Left colon (tissue), 2 donors: ENCODE measurements at regions not wholly inside any gene's neighbourhood (a gene's known extent, or its start where the extent isn't known, plus 50 kb on each side); places are given as distances from the start of the nearest gene placed in this dataset.
"Not testable (repeated sequence)": the region's sequence is repeated elsewhere in the genome, so short reads cannot be mapped to it uniquely, and the experiment has no call there.

ENCODE experiments used
- ATAC-seq: fragments of 200-7000 bp; cut with Tn5 transposase; one replicate; pipeline ENCODE4 v1.9.1; 2020; ENCODE audit warnings: mild to moderate bottlenecking, moderate library complexity
- DNase-seq, 2 donors: peaks; one replicate each; pipeline ENCODE4 v3.0.0-alpha.2; 2020
- intact Hi-C, 2 donors: fragments of 100-400 bp; cut with DNase I in 1 of 2; cut with micrococcal nuclease in 1 of 2; formaldehyde crosslinking; loops; one replicate each; pipeline versions ENCODE4 v1.11.2 to v1.14.0; 2022; cut with DNase I, micrococcal nuclease
- donor health status: DM: no; HTN: no; CAD: no.
- donor health status: DM: yes; HTN: yes; CAD: no.

- no peak for ATAC-seq
- no peak for DNase-seq
- intact Hi-C loops = no loop called here
Observed at GRCh38 chr21:28126521-28127174, 866.0 kb downstream of the LTN1 start.

- DNase-seq (no peak), ATAC-seq (no peak)
- intact Hi-C loops = no loop called here
Observed at GRCh38 chr21:28124541-28124940, 868.1 kb downstream of the LTN1 start.

DNA sequence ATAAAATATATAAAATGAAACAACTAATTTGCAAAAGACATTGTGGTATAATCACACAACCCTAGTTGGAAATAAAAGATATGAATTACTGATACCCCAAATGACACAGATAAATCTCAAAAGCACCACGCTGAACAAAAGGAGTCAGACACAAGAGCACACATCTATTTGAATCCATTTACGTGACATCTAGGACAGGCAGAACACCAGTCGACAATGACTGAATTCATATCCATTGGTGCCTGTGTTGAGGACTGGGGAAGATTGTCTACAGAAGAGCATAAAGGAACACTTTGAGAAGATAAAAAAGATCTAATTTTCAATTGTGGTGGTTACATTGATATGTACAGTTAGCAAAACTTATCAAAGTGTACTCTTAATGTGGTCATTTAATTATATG, 874.1 kb downstream of the LTN1 start:
- DNase-seq = no peak
- ATAC-seq = no peak
- intact Hi-C loops = no loop called here

GRCh38 chr21:28114986-28115385, 877.7 kb downstream of the LTN1 start:
- intact Hi-C loops, ATAC-seq, DNase-seq: not testable (repeated sequence)

DNA sequence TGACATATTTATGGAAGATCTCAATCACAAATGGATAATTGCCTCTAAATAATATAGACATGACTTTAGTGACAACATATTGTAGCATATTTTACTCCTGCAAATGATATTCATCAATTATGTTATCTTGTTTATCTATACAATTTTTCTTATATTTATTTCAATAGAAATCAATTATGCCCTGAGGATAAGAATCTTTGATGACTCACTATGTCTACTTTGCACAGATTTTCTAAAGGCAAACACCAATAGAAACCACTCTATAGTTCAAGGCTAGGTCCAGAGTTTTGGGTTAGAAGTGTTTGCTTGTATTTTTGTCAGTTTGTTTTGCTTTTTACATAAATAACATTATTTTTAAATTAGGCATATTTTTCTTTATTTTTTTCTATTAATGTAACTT, 879.0 kb downstream of the LTN1 start:
- intact Hi-C loops = no loop called here
- ATAC-seq (no peak), DNase-seq (no peak)

- intact Hi-C loops = no loop called here
- ATAC-seq = no peak
- DNase-seq = no peak
Observed at GRCh38 chr21:28112511-28112910, 880.2 kb downstream of the LTN1 start.

DNA sequence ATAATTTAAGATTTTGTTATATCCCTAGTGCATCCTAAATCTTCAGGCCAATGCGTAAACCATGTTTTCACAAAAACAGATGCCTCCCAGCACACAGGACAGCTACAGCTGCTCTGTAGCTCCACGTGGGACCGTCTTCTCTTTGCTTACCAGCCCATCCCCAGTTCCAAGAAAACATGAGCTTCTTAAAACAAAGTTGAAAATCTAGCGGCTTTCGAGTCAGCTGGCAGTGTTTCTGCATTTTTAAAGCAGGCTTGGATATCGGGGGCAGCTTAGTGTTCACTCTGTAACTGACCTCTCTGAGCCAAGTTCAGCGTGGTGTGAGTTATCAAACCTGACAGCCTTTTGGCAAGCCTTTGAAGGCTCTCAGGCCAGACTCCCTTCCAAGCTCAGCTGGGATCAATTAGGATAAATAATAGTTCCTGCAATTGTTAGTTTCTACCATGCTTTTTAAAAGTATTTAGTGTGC, 881.5 kb downstream of the LTN1 start:
- intact Hi-C loops = no loop called here
- ATAC-seq (no peak), DNase-seq (peak; percentile 11 to 41)

DNA sequence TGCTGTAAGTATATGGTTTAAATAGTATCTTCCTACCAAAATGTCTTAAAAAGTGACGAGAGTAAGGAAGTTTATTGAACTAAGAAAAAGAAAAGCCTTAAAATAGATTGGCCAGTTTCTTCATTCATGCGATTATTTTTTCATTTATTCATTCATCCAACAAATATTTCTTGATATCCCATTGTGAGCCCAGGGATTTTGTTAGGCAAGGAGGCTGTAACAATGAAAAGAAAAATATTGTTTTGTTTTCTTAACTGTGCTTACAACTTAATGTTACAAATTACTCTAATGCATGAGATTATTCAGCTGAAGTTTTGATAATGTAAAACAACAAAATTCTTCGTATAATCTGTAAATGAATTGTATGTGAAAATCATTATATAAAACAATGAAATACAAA, 882.0 kb downstream of the LTN1 start:
- ATAC-seq = no peak
- intact Hi-C loops = no loop called here

GRCh38 chr21:28110074-28110473, 882.6 kb downstream of the LTN1 start:
- no peak for DNase-seq
- intact Hi-C loops = no loop called here
- ATAC-seq = no peak

More for the DNA sequence above, 882.0 kb downstream of the LTN1 start:
- DNase-seq = no peak

GRCh38 chr21:28106370-28106890, 886.2 kb downstream of the LTN1 start:
- DNase-seq (no peak), ATAC-seq (no peak)
- intact Hi-C loops = no loop called here

DNA sequence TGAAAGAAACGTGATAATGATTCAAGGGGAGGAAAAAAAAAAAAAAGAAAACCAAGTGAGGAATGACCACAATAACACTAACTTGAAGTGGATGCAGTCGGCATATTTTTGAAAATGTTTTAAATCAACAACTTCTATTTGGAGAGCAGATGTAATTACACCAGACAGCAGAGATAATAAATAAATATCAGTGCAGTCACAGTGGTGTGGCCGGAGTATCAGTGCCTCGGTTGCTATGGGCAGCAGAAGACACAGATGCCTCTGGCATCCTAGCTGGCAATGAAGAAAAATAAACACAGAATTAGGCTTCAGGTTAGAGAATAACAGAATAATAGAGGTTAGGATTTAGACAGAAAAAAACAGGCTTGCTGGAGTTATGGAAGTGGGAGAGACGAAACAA, 888.3 kb downstream of the LTN1 start:
- DNase-seq = no peak
- no peak for ATAC-seq
- intact Hi-C loops = no loop called here

DNA sequence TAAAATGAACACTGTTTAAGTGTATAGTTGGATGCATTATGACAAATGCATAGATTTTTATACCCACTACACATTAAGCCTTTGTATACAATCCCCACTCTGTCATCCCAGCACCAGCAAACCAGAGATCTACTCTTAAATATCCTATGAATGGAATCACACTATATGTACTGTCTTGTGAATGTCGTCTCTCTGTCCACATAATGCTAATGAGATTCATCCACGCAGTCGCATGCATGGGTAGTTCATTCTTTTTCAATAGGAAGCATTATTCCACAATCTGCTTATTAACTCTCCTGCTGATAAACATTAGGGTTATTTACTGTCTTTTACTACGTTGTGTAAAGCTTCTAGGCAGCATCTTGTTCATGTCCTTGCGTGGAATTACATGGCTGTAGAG, 892.3 kb downstream of the LTN1 start:
- DNase-seq (no peak), ATAC-seq (no peak)
- intact Hi-C loops = no loop called here

DNA sequence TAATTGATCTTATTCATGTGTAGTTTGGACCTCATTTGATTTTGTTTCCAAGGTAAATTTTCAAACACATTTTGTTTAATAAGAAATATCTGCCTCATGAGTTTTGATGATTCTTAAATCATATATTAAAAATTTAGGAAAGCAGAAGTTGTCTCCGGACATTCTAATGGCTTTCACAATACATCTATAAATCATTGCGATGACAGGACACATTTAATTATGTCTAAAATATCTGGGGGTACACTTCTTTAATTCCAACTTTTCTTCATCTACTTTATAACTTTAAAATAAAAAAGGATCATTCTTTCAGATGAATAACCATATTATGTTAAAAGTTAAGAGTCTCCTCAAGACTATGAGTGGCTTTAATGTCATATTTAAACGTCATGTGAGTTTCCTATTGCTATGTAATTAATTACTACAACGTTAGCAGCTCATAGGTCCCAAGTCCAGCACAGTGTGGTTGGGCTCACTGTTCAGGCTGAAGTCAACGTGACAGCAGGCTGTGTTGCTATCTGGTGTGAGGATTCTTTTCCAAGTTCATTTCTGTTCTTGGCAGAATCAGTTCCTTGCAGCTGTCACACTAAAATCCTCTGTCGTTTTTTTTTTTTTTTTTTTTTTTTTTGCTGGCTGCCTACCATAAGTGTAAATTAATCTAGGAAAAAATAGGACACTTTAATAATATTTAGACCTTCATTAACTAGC, 893.5 kb downstream of the LTN1 start:
- intact Hi-C loops = no loop called here
- DNase-seq (peak in 1 of 2 donors; percentile 27), ATAC-seq (no peak)

- no peak for DNase-seq
- no peak for ATAC-seq
- intact Hi-C loops = no loop called here
Observed at GRCh38 chr21:28091466-28091865, 901.2 kb downstream of the LTN1 start.

DNA sequence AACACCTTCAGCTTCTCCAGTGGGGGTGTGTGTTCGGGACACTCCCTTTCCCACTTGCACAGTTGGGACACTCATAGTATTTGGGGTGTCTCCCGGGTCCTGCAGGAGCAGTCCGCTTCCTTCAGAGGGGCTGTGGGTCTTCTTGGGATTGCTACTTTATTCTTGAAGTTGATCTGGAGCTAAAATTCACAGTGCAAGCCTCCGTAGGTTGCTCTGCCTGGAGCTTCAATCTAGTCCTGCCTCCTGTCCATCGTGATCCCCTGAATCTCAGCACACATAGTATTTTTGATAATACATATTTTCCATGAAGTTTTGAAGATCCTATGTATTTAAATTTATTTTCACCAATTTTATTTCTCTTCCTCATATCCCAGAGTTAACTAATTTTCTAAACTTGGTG, 902.1 kb downstream of the LTN1 start:
- intact Hi-C loops = no loop called here
- DNase-seq = no peak
- ATAC-seq = no peak

DNA sequence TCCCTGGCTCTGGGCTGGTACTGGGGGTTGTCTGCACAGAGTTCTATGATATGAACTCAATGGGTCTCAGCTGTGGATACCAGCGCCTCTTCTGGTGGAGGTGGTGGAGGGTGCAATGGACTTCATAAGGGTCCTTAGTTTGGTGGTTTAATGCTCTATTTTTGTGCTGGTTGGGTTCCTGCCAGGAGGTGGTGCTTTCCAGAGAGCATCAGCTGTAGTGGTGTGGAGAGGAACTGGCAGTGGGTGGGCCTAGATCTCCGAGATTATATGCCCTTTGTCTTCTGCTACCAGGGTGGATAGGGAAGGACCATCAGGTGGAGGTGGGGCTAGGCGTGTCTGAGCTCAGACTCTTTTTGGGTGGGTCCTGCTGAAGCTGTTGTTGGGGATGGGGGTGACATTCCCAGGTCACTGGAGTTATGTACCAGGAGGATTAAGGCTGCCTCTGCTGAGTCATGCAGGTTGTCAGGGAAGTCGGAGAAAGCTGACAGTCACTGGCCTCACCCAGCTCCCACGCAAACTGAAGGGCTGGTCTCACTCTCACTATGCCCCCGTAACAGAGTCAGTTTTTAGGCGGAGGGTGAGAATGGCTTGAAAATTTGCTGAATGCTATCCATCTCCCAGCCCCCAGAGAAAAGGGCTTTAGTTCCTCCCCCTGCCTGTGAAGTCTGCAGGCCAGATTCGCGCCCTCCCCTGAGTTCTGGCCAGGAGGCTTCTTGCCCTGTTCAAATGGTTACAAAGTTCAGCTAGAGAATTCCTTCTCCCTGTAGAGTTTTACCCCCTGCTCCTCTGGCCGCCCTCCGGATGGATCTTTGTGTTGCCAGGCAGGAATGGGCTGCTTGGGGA, 902.9 kb downstream of the LTN1 start:
- intact Hi-C loops = no loop called here
- no peak for DNase-seq
- no peak for ATAC-seq

DNA sequence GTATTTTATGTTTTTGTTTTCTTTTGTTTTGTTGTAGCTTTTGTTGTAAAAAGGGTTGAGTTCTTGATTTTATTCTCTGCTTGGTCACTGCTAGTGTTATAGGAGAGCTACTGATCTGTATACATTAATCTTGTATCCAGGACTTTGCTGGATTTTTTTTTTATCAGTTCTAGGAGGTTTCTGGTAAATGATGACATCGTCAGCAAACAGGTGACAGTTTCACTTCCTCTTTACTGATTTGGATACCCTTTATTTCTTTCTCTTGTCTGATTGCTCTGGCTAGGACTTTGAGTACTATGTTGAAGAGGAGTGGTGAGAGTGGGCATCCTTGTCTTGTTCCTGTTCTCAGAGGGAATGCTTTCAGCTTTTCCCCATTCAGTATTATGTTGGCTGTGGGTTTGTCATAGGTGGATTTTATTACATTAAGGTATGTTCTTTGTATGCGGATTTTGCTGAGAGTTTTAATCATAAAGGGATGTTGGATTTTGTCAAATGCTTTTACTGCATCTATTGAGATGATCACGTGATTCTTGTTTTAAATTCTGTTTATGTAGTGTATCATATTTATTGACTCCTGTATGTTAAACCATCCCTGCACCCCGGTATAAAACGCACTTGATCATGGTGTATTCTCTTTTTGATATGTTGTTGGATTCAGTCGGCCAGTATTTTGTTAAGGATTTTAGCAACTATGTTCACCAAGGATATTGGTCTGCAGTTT, 905.7 kb downstream of the LTN1 start:
- intact Hi-C loops = no loop called here
- ATAC-seq (no peak), DNase-seq (no peak)

DNA sequence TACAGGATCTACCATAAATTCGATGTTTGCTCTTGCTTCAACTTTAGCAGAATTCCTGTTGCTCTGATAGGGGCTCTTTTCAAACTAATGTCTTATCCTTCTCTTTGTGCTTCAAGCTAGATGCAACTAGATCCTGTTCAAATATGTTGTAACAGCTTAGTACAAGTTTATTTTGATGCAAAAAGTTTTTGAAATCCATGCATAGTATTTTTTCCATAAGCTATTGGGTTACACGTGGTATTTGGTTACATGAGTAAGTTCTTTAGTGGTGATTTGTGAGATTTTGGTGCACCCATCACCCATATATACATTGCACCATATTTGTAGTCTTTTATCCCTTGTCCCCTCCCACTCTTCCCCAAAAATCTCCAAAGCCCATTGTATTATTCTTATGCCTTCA, 907.7 kb downstream of the LTN1 start:
- intact Hi-C loops = no loop called here
- ATAC-seq (no peak), DNase-seq (no peak)

GRCh38 chr21:28083350-28083749, 909.3 kb downstream of the LTN1 start:
- intact Hi-C loops = no loop called here
- DNase-seq (no peak), ATAC-seq (no peak)
